GM08714 (cell line): ENCODE measurements at regions not wholly inside any gene's neighbourhood (a gene's known extent, or its start where the extent isn't known, plus 50 kb on each side); places are given as distances from the start of the nearest gene placed in this dataset.
"Not testable (repeated sequence)": the region's sequence is repeated elsewhere in the genome, so short reads cannot be mapped to it uniquely, and the experiment has no call there.

Experiments used
- H3K4me3 ChIP-seq: fragments of 200-500 bp; sonication (Bioruptor generic); 2 replicates; pipeline ENCODE4 v1.5.1; 2014; ENCODE audit warnings: mild to moderate bottlenecking, low read length, inconsistent platforms
- ZNF274 ChIP-seq: IDR thresholded peaks from 2 replicates; pipeline ENCODE4 v1.6.1; 2012; ENCODE audit warnings: mild to moderate bottlenecking, low read depth, low read length

DNA sequence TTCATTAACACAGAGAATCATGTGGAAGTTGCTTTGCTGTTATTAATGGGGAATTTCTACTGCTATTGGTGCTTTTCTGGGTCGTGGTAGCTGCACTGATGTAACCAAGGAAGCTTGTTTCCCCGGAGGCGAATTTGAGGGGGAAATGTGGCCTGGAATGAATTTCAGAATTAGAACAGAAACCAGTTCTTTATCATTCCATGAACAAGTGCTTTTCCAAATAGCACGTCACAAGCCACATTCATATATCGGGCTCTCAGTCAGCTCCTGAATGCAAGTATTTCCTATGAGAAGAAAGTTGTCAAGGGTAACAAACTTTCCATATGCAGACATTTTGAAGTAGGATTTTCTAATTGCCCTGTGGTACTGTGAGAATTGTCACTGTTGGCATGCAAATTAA lies 1353.2 kb downstream of the AACS start:
- no peak for TF ChIP-seq ZNF274
- no peak overlapping the region for H3K4me3 ChIP-seq

GRCh38 chr12:126419131-126419530 lies 1353.9 kb downstream of the AACS start:
- no peak for TF ChIP-seq ZNF274
- H3K4me3 ChIP-seq, result no peak overlapping the region

DNA sequence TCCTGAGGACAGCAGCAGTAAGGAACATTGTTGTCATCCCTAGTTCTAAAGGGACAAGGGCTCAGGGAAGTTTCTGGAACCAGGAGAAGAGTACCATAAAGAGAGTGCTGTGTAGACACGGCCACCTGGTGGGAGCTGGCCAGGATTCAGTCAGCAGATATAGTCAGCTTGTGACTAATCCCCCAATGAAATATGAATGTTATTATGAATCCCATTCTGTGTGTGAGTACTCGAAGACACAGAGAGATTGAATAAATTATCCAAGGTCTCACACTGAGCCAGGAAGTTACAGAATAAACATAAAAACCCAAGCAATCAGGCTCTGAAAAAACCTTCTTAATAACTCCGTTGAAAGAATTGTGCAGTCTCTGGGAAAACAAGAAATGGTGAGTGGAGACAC lies 1359.5 kb downstream of the AACS start:
- no peak overlapping the region for H3K4me3 ChIP-seq
- TF ChIP-seq ZNF274, result no peak

DNA sequence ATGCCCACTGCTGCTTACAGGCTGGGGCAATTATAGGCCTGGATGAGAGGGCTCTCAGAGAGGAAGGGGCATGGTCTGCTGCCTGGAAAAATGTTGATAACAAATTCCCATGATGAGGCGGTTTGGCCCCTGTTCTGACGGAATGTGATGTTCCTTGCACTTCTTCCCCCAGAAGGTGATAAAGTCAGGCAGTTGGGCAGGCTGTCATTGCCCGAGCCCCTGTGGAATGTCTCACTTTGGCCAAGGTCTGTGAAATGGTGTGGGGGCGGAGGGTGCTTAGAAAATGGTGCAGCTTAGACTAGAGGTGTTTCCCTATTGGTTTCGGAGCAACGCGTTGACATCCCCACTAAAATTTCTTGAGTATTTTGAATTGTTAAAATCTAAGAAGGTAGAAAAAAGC lies 1360.0 kb downstream of the AACS start:
- H3K4me3 ChIP-seq, result no peak overlapping the region
- no peak for TF ChIP-seq ZNF274

DNA sequence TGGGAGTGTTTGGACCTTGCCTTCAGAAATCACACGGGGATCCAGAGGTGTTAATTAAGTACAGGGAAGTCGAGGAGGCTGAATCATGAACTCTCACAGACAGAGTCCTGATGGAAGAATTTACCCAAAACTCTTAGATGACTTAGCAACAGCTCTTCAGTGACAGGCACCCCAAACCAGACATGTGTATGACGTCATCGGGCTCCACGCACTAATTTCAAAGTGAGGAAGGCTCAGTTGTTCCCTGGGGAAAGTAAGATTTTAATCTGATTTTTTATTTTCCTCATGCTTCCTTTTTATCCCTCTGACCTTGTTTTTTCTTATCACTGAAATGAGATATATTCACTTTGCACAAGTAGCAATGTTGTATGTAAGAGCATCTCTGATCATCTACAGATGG lies 1363.5 kb downstream of the AACS start:
- no peak for TF ChIP-seq ZNF274
- H3K4me3 ChIP-seq, result no peak overlapping the region

DNA sequence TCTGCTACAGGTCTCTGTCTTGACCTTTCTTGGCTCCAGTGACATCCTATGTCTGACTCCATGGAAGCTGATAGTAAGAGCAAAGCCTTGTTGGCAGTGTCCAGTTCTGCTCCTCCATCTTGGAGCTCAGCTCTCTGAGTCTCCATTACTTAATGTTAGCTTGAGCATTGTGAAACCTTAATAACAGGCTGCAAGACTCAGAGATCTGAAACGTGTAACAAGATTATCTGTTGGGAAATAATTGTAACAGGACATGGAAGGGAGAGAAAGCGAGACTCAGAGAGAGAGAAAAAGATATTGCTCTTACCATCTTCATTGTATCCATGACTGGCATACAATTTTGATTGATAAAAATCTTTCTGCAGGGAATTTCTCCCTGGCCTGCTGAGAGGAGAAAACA lies 1365.7 kb downstream of the AACS start:
- no peak overlapping the region for H3K4me3 ChIP-seq
- no peak for TF ChIP-seq ZNF274

GRCh38 chr12:126431767-126432166 lies 1366.5 kb downstream of the AACS start:
- TF ChIP-seq ZNF274, result no peak
- no peak overlapping the region for H3K4me3 ChIP-seq

DNA sequence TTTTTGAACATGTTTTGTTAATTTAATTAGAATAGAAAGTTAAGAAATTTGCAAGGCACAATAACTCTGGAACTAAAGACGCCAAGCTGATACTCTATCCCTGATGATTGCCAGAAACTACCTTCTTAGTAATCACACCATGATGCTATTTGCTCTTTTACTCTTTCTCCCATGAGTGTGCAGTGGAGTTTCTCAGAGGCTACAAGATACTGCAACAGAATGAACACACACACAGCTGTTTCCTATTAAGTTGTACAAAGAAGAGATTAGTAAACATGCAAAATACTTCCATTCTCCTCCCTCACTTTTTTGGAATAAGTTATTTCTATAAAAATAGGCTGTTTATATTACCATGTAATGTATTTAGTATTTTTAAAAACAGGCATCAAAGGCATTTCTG lies 1367.5 kb downstream of the AACS start:
- no peak for TF ChIP-seq ZNF274
- H3K4me3 ChIP-seq, result no peak overlapping the region

- no peak for TF ChIP-seq ZNF274
- no peak overlapping the region for H3K4me3 ChIP-seq
These were observed 1369.3 kb downstream of the AACS start for GRCh38 chr12:126434412-126434985.

- no peak for TF ChIP-seq ZNF274
These were observed 1370.8 kb downstream of the AACS start for GRCh38 chr12:126436041-126436440.

GRCh38 chr12:126437934-126438333 lies 1372.7 kb downstream of the AACS start:
- H3K4me3 ChIP-seq, result no peak overlapping the region
- no peak for TF ChIP-seq ZNF274

More at GRCh38 chr12:126436041-126436440, 1370.8 kb downstream of the AACS start:
- no peak overlapping the region for H3K4me3 ChIP-seq

DNA sequence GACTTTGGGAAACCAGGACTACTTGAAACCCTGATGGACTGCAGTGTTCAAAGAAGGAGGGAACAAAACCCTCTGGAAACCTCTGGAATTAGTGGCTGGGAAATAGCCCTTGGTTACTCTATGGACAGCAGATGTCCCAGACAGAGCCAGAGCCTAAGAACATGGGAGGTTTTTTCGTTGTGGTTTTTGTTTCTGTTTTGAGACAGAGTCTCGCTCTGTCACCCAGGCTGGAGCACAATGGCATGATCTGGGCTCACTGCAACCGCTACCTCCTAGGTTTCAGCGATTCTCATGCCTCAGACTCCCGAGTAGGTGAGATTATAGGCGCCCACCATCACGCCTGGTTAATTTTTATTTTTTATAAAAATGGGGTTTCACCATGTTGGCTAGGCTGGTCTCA lies 1378.7 kb downstream of the AACS start:
- H3K4me3 ChIP-seq, result no peak overlapping the region
- TF ChIP-seq ZNF274, result no peak

DNA sequence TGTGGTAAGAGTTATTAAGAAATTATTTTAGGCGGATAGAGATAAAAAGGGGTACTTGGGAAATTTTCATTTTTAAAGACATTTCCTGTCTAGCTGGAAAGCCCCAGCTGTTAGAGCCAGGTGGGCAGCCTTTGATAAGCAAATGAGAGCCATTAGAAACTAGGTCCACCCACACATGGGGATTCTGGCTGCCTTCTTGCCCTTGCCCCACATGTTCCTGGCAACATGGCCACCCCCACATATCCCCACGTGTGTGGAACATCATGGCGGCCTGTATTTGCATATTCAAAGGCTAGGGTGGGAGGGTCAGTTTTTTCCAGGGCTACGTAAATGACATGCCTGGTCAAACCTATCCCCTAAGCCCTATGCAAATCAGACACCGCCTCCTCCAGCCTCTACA lies 1382.1 kb downstream of the AACS start:
- no peak for TF ChIP-seq ZNF274
- H3K4me3 ChIP-seq, result no peak overlapping the region

- no peak for TF ChIP-seq ZNF274
These were observed 1386.6 kb downstream of the AACS start for GRCh38 chr12:126451809-126452208.

GRCh38 chr12:126452686-126453085 lies 1387.5 kb downstream of the AACS start:
- not testable (repeated sequence) for H3K4me3 ChIP-seq

More at GRCh38 chr12:126451809-126452208, 1386.6 kb downstream of the AACS start:
- H3K4me3 ChIP-seq, result no peak overlapping the region

GRCh38 chr12:126454581-126454980 lies 1389.3 kb downstream of the AACS start:
- no peak for TF ChIP-seq ZNF274
- no peak overlapping the region for H3K4me3 ChIP-seq

GRCh38 chr12:126457776-126458175 lies 1392.5 kb downstream of the AACS start:
- TF ChIP-seq ZNF274, result no peak
- H3K4me3 ChIP-seq, result no peak overlapping the region
